DOHH2 (cell line): ENCODE measurements at regions not wholly inside any gene's neighbourhood (a gene's known extent, or its start where the extent isn't known, plus 50 kb on each side); places are given as distances from the start of the nearest gene placed in this dataset.

Experiments used
- CTCF ChIP-seq: fragments of 200-600 bp; sonication (generic); IDR thresholded peaks from one replicate; pipeline ENCODE4 v1.5.1; 2014; ENCODE audit warnings: antibody characterized with exemption, mild to moderate bottlenecking, low read depth, low read length; ENCODE audit not compliant: poor library complexity, severe bottlenecking
- EZH2phosphoT487 ChIP-seq: fragments of 200-600 bp; sonication (generic); IDR thresholded peaks from 2 replicates; pipeline ENCODE4 v1.6.1; 2017; ENCODE audit warnings: borderline replicate concordance, mild to moderate bottlenecking, antibody characterized with exemption, low read length, moderate library complexity, mixed read lengths

- no peak for TF ChIP-seq CTCF
- no peak for TF ChIP-seq EZH2phosphoT487
These were observed 213.1 kb downstream of the IKZF2 start for GRCh38 chr2:212938144-212938793.
